MM.1S (cell line): ENCODE measurements at regions not wholly inside any gene's neighbourhood (a gene's known extent, or its start where the extent isn't known, plus 50 kb on each side); places are given as distances from the start of the nearest gene placed in this dataset.

Experiments
- DNase-seq: peaks from one replicate; pipeline ENCODE4 v3.0.0-alpha.2; 2015
- H2AFZ ChIP-seq: fragments of 300-600 bp; sonication (generic); 2 replicates; pipeline ENCODE4 v1.6.0; 2016; ENCODE audit warnings: antibody characterized with exemption, low read length
- H3F3A ChIP-seq: fragments of 300-600 bp; sonication (generic); 2 replicates; pipeline ENCODE4 v1.6.1; 2016; ENCODE audit warnings: mild to moderate bottlenecking, antibody characterized with exemption, low read length, moderate library complexity, mixed read lengths; ENCODE audit not compliant: insufficient read depth
- H3K27ac ChIP-seq: fragments of 300-600 bp; sonication (generic); 2 replicates; pipeline ENCODE4 v1.5.1; 2016; ENCODE audit warnings: mild to moderate bottlenecking, low read length
- H3K27me3 ChIP-seq: fragments of 300-600 bp; sonication (generic); replicated peaks from 2 replicates; pipeline ENCODE4 v1.6.0; 2016; ENCODE audit warnings: low read length; ENCODE audit not compliant: insufficient read depth
- H3K36me3 ChIP-seq: fragments of 300-600 bp; sonication (generic); replicated peaks from 2 replicates; pipeline ENCODE4 v1.6.1; 2016; ENCODE audit warnings: mild to moderate bottlenecking, low read length, mixed read lengths; ENCODE audit not compliant: insufficient read depth
- H3K4me1 ChIP-seq: fragments of 300-600 bp; sonication (generic); 2 replicates; pipeline ENCODE4 v1.6.1; 2016; ENCODE audit warnings: low read length, mixed read lengths
- H3K4me2 ChIP-seq: fragments of 300-600 bp; sonication (generic); 2 replicates; pipeline ENCODE4 v1.6.0; 2016; ENCODE audit warnings: low read depth, low read length
- H3K4me3 ChIP-seq: fragments of 300-600 bp; sonication (generic); 2 replicates; pipeline ENCODE4 v1.5.1; 2016; ENCODE audit warnings: low read length, mixed read lengths
- H3K79me2 ChIP-seq: fragments of 300-600 bp; sonication (generic); 2 replicates; pipeline ENCODE4 v1.6.1; 2016; ENCODE audit warnings: mixed run types, low read length, mixed read lengths
- H3K9ac ChIP-seq: fragments of 300-600 bp; sonication (generic); 2 replicates; pipeline ENCODE4 v1.6.1; 2016; ENCODE audit warnings: low read length, mixed read lengths
- H3K9me2 ChIP-seq: fragments of 300-600 bp; sonication (generic); replicated peaks from 2 replicates; pipeline ENCODE4 v1.6.1; 2016; ENCODE audit warnings: mild to moderate bottlenecking, low read length, mixed read lengths; ENCODE audit not compliant: insufficient read depth
- H3K9me3 ChIP-seq: fragments of 300-600 bp; sonication (generic); replicated peaks from 2 replicates; pipeline ENCODE4 v1.6.1; 2016; ENCODE audit warnings: mild to moderate bottlenecking, low read length, mixed read lengths; ENCODE audit not compliant: insufficient read depth
- H4K20me1 ChIP-seq: fragments of 300-600 bp; sonication (generic); 2 replicates; pipeline ENCODE4 v1.6.1; 2016; ENCODE audit warnings: mild to moderate bottlenecking, low read length, moderate library complexity, mixed read lengths; ENCODE audit not compliant: insufficient read depth
- EZH2 ChIP-seq: fragments of 300-600 bp; sonication (generic); optimal IDR thresholded peaks from 2 replicates; pipeline ENCODE3; 2017; ENCODE audit warnings: low read depth, mild to moderate bottlenecking, antibody characterized with exemption, low read length, mixed read lengths
- EZH2phosphoT487 ChIP-seq: fragments of 300-600 bp; sonication (generic); IDR thresholded peaks from 2 replicates; pipeline ENCODE4 v1.6.1; 2018; ENCODE audit warnings: antibody characterized with exemption, low read length
- TF ChIP-seq, protein P1 (sequence below): fragments of 300-600 bp; sonication (generic); IDR thresholded peaks from 2 replicates; pipeline ENCODE4 v1.5.1; 2016; ENCODE audit warnings: antibody characterized with exemption, low read length, mixed read lengths

DNA sequence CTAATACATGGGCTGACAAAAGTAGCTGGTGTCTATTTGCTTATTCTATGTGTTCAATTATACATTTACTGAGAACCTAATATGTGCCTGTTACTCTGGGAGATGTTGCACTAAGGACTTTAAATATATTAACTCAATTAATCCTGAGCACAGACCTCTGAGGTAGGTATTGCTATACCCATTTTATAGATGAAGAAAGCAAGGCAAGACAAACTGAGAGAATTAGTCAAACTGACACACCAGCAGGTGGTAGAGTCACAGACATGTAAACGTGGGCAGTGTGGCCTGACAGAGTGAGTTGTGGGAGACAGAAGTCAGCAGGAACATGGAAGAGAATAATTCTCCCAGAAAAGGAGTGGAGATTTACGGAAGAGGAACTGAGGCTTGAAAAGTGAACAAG lies 428.9 kb downstream of the LPIN1 start:
- Histone ChIP-seq H3K27me3 (no peaks in the 10 kb centered on the region), H3K9me3 (no peaks in the 10 kb centered on the region), H3K27ac (no peak overlapping the region), H3K4me3 (no peak overlapping the region), H3K79me2 (no peaks in the 10 kb centered on the region), H3F3A (no peaks in the 10 kb centered on the region), H4K20me1 (no peaks in the 10 kb centered on the region), H3K4me2 (no peak overlapping the region), H2AFZ (no peak overlapping the region), H3K4me1 (no peaks in the 10 kb centered on the region), H3K9ac (no peak overlapping the region), H3K9me2 (no peaks in the 10 kb centered on the region), H3K36me3 (no peaks in the 10 kb centered on the region)
- TF ChIP-seq EZH2phosphoT487 = no peak
- TF ChIP-seq EZH2 = no peak
- TF ChIP-seq, protein P1, sequence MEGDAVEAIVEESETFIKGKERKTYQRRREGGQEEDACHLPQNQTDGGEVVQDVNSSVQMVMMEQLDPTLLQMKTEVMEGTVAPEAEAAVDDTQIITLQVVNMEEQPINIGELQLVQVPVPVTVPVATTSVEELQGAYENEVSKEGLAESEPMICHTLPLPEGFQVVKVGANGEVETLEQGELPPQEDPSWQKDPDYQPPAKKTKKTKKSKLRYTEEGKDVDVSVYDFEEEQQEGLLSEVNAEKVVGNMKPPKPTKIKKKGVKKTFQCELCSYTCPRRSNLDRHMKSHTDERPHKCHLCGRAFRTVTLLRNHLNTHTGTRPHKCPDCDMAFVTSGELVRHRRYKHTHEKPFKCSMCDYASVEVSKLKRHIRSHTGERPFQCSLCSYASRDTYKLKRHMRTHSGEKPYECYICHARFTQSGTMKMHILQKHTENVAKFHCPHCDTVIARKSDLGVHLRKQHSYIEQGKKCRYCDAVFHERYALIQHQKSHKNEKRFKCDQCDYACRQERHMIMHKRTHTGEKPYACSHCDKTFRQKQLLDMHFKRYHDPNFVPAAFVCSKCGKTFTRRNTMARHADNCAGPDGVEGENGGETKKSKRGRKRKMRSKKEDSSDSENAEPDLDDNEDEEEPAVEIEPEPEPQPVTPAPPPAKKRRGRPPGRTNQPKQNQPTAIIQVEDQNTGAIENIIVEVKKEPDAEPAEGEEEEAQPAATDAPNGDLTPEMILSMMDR = no peak
- no peak for DNase-seq

DNA sequence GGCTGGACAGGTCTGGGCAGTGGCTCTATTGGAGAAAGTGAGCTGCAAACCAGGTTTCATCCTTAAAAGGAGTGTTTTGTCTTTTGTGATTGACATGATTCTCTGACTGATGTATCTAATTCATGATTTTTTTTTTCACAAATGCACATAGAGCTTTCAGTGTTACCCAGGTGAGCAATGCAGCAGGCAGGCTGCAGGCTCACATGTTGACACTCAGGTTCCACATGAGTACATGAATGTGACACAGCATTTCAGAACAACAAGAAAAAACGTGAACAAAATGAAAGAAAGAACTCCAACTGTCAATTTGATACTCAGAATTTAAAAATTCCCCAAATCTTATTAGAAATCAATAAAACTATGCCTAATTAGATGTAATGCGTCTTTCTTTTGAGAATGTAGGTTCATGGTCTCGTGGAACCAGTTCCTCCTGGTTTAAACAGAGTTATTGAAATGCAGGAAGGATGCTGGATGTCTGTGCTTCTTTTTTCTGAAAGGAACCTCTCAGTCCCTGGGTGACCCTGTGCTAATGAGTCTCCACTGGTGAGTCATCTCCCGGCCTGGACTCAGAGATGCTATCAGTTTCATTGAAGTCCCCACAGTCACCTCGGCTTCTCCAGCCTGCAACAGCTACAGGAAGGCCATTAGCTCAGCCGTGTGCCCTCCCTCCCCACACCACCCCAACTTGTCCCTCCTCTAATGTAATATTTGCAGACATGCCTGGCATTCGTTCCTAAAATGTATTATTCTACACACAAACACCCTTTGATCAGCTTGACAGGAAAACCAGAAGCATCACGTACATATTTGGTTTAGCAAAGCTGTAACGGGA lies 430.4 kb downstream of the LPIN1 start:
- H3F3A ChIP-seq = no peaks in the 10 kb centered on the region
- H3K4me2 ChIP-seq = no peak overlapping the region
- H3K4me1 ChIP-seq = no peaks in the 10 kb centered on the region
- no peak overlapping the region for H3K27ac ChIP-seq
- H3K9ac ChIP-seq = no peak overlapping the region
- no peaks in the 10 kb centered on the region for H3K79me2 ChIP-seq
- TF ChIP-seq EZH2 (no peak), EZH2phosphoT487 (no peak)
- TF ChIP-seq, protein P1 = no peak
- no peaks in the 10 kb centered on the region for H4K20me1 ChIP-seq
- H3K9me3 ChIP-seq = no peaks in the 10 kb centered on the region
- no peak overlapping the region for H2AFZ ChIP-seq
- no peaks in the 10 kb centered on the region for H3K9me2 ChIP-seq
- H3K4me3 ChIP-seq = no peak overlapping the region
- DNase-seq = peak; percentile 26
- H3K27me3 ChIP-seq = no peaks in the 10 kb centered on the region
- H3K36me3 ChIP-seq = no peaks in the 10 kb centered on the region

DNA sequence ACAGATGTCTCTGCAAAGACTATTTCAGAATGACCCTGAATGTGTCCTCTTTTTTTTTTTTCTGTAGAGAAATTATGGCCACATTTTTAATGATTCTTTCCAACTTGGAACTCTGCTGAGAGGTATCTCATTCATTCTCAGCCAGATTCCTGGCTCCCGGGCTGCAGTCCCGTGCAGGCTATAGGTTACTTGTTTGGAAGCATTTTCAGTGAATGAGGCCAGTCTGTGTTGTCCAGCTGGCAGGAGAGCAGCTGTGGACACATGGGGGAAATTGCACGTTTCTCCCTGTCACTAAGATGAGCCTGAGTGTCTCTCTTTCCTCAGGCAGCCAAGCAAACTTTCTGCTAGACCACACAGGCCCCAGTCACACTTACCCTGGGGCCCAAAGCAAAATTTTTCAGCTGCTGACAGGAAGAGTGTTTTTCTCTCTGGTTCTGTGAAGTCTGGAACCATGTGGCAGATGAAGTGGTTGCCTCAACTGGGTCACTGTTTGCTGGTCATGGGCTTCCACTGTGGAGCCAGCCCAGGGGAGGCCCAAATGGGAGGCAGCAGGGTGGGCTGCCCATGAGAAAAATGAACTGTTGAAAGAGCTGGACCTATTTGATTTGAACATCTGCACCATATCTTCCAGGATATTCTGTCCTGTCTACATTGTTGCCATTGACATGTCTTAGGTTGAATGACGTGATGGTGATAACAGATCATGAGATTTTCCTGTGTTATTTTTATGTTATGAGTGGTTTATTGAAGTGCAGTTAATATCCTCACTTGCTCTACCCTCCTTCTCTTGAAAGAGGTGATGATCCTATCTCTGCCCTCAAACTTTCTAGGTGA lies 431.2 kb downstream of the LPIN1 start:
- no peak overlapping the region for H3K27ac ChIP-seq
- H3K4me1 ChIP-seq = no peaks in the 10 kb centered on the region
- no peaks in the 10 kb centered on the region for H3K9me2 ChIP-seq
- no peak overlapping the region for H3K9ac ChIP-seq
- no peaks in the 10 kb centered on the region for H3K79me2 ChIP-seq
- H3F3A ChIP-seq = no peaks in the 10 kb centered on the region
- no peaks in the 10 kb centered on the region for H3K9me3 ChIP-seq
- no peak overlapping the region for H3K4me2 ChIP-seq
- no peak for DNase-seq
- TF ChIP-seq EZH2 (no peak), EZH2phosphoT487 (no peak)
- TF ChIP-seq, protein P1 = no peak
- H3K27me3 ChIP-seq = no peaks in the 10 kb centered on the region
- H3K36me3 ChIP-seq = no peaks in the 10 kb centered on the region
- no peak overlapping the region for H3K4me3 ChIP-seq
- no peak overlapping the region for H2AFZ ChIP-seq
- no peaks in the 10 kb centered on the region for H4K20me1 ChIP-seq
